H1 (cell line): ENCODE measurements at regions not wholly inside any gene's neighbourhood (a gene's known extent, or its start where the extent isn't known, plus 50 kb on each side); places are given as distances from the start of the nearest gene placed in this dataset.

Source experiments
- CTCF ChIA-PET: fragments of 300-600 bp; sonication (Branson Sonifier 250); formaldehyde crosslinking; loops from one replicate; lab custom pipeline; 2021; ENCODE audit not compliant: partially characterized antibody; lab: Charles Lee
- POLR2A ChIA-PET: fragments of 300-600 bp; sonication (Branson Sonifier 250); formaldehyde crosslinking; loops from one replicate; lab custom pipeline; 2021; ENCODE audit warnings: inconsistent platforms; ENCODE audit not compliant: partially characterized antibody; lab: Charles Lee
- DNase-seq, 2 experiments: peaks; one replicate each; pipeline versions ENCODE4 v3.0.0 to v3.0.0-alpha.2; 2010 to 2022; ENCODE audit warnings: low spot score in 2 of 2, low read depth in 1 of 2, mixed read lengths in 1 of 2
- FAIRE-seq: peaks from 2 replicates; lab custom pipeline; 2011; peaks lifted over from hg19 to GRCh38; lab: Jason Lieb, UNC
- H2AFZ ChIP-seq: 2 replicates; pipeline ENCODE4 v1.8.1; 2012; ENCODE audit warnings: low read length, inconsistent platforms
- H2AK5ac ChIP-seq: 2 replicates; pipeline ENCODE4 v1.6.1; 2013; ENCODE audit warnings: low read depth, low read length
- H2BK120ac ChIP-seq: replicated peaks from 2 replicates; pipeline ENCODE3; 2013; ENCODE audit warnings: low read depth, low read length, inconsistent platforms
- H2BK12ac ChIP-seq: 2 replicates; pipeline ENCODE4 v1.6.1; 2013; ENCODE audit warnings: low read depth, low read length
- H2BK15ac ChIP-seq: 2 replicates; pipeline ENCODE4 v1.6.1; 2013; ENCODE audit warnings: low read length
- H2BK20ac ChIP-seq: 2 replicates; pipeline ENCODE4 v1.6.1; 2013; ENCODE audit warnings: low read length
- H2BK5ac ChIP-seq: 2 replicates; pipeline ENCODE4 v1.6.1; 2013; ENCODE audit warnings: low read depth, low read length
- H3K14ac ChIP-seq: 2 replicates; pipeline ENCODE4 v1.6.1; 2013; ENCODE audit warnings: inconsistent platforms; ENCODE audit not compliant: insufficient read length
- H3K18ac ChIP-seq: 2 replicates; pipeline ENCODE4 v1.6.1; 2013; ENCODE audit warnings: low read length; ENCODE audit errors: extremely low read depth
- H3K23ac ChIP-seq: 2 replicates; pipeline ENCODE4 v1.6.1; 2013; ENCODE audit warnings: inconsistent platforms; ENCODE audit not compliant: insufficient read length
- H3K23me2 ChIP-seq: 2 replicates; pipeline ENCODE4 v1.6.1; 2013; ENCODE audit warnings: low read depth, low read length
- H3K27ac ChIP-seq: 2 replicates; pipeline ENCODE4 v1.6.1; 2011; ENCODE audit warnings: low read depth, low read length, inconsistent platforms
- H3K27me3 ChIP-seq, 4 experiments: replicated peaks in 1 of 4; 1 replicate in 1 of 4; 2 replicates in 3 of 4; pipeline versions ENCODE4 v1.6.1 to v1.8.1; 2011 to 2013; ENCODE audit warnings: low read length in 3 of 4, mild to moderate bottlenecking in 3 of 4, inconsistent platforms in 2 of 4, mixed read lengths in 2 of 4, moderate library complexity in 1 of 4; ENCODE audit not compliant: control insufficient read depth in 3 of 4, insufficient read depth in 3 of 4; ENCODE audit errors: extremely low read depth in 1 of 4
- H3K36me3 ChIP-seq, 4 experiments: 2 replicates each; pipeline versions ENCODE4 v1.6.1 to v1.8.1; 2011 to 2013; ENCODE audit warnings: mild to moderate bottlenecking in 4 of 4, low read length in 3 of 4, moderate library complexity in 2 of 4, control low read depth in 1 of 4, inconsistent platforms in 1 of 4; ENCODE audit not compliant: insufficient read depth in 4 of 4, control insufficient read depth in 2 of 4
- H3K4ac ChIP-seq: replicated peaks from 2 replicates; pipeline ENCODE3; 2013; ENCODE audit warnings: low read length, low read depth, mixed read lengths, inconsistent platforms; ENCODE audit not compliant: insufficient read length
- H3K4me1 ChIP-seq, 4 experiments: replicated peaks in 1 of 4; 1 replicate in 1 of 4; 2 replicates in 3 of 4; pipeline versions ENCODE4 v1.6.1 to v1.8.1; 2011 to 2013; ENCODE audit warnings: low read length in 3 of 4, inconsistent platforms in 2 of 4, mixed read lengths in 1 of 4; ENCODE audit not compliant: insufficient read depth in 4 of 4, control insufficient read depth in 3 of 4
- H3K4me2 ChIP-seq, 2 experiments: 2 replicates each; pipeline versions ENCODE4 v1.6.1 to v1.8.1; 2011 to 2013; ENCODE audit warnings: low read depth in 2 of 2, low read length in 2 of 2, control low read depth in 1 of 2, inconsistent platforms in 1 of 2, mild to moderate bottlenecking in 1 of 2; ENCODE audit not compliant: insufficient read depth in 1 of 2
- H3K4me3 ChIP-seq, 4 experiments: fragments of 200-600, 300-600 bp in 1 of 4; sonication (generic), shearing (Covaris generic), sonication (Bioruptor Twin) in 1 of 4; 2 replicates each; pipeline versions ENCODE4 v1.5.1 to v1.8.1; 2011 to 2016; ENCODE audit warnings: low read length in 4 of 4, low read depth in 3 of 4, control low read depth in 2 of 4, inconsistent platforms in 2 of 4, mild to moderate bottlenecking in 2 of 4, mixed read lengths in 1 of 4, moderate library complexity in 1 of 4; ENCODE audit not compliant: insufficient read depth in 2 of 4; ENCODE audit errors: extremely low read depth in 1 of 4
- H3K56ac ChIP-seq: replicated peaks from 2 replicates; pipeline ENCODE3; 2013; ENCODE audit warnings: low read depth, mild to moderate bottlenecking, mixed read lengths, low read length, inconsistent platforms; ENCODE audit not compliant: insufficient read length
- H3K79me1 ChIP-seq: 2 replicates; pipeline ENCODE4 v1.6.1; 2013; ENCODE audit warnings: low read depth, low read length, control low read depth
- H3K79me2 ChIP-seq, 2 experiments: 2 replicates each; pipeline versions ENCODE4 v1.6.1 to v1.8.1; 2012 to 2013; ENCODE audit warnings: low read length in 2 of 2, mild to moderate bottlenecking in 2 of 2, inconsistent platforms in 1 of 2; ENCODE audit not compliant: insufficient read depth in 2 of 2, control insufficient read depth in 1 of 2
- H3K9ac ChIP-seq, 4 experiments: replicated peaks in 1 of 4; 1 replicate in 1 of 4; 2 replicates in 3 of 4; pipeline versions ENCODE4 v1.6.1 to v1.8.1; 2011 to 2013; ENCODE audit warnings: low read depth in 3 of 4, low read length in 3 of 4, control low read depth in 2 of 4, mild to moderate bottlenecking in 2 of 4, moderate library complexity in 2 of 4, inconsistent platforms in 1 of 4; ENCODE audit errors: extremely low read depth in 1 of 4
- H3K9me3 ChIP-seq, 2 experiments: 2 replicates each; pipeline versions ENCODE4 v1.6.1 to v1.8.1; 2012 to 2013; ENCODE audit warnings: mild to moderate bottlenecking in 2 of 2, moderate library complexity in 2 of 2, control low read depth in 1 of 2, inconsistent platforms in 1 of 2, low read depth in 1 of 2, low read length in 1 of 2, mixed read lengths in 1 of 2; ENCODE audit not compliant: insufficient read depth in 2 of 2
- H4K20me1 ChIP-seq, 2 experiments: replicated peaks in 1 of 2; 2 replicates each; pipeline versions ENCODE3 to v1.8.1; 2011 to 2013; ENCODE audit warnings: inconsistent platforms in 2 of 2, low read length in 2 of 2, mild to moderate bottlenecking in 1 of 2; ENCODE audit not compliant: insufficient read depth in 2 of 2, control insufficient read depth in 1 of 2
- H4K5ac ChIP-seq: 2 replicates; pipeline ENCODE4 v1.6.1; 2013; ENCODE audit warnings: low read length, low read depth, mixed read lengths, inconsistent platforms; ENCODE audit not compliant: insufficient read length
- H4K8ac ChIP-seq: 2 replicates; pipeline ENCODE4 v1.8.0; 2013; ENCODE audit warnings: mild to moderate bottlenecking, moderate library complexity, low read length, inconsistent platforms; ENCODE audit not compliant: insufficient read depth; ENCODE audit errors: extremely low read depth
- H4K91ac ChIP-seq: replicated peaks from 2 replicates; pipeline ENCODE3; 2013; ENCODE audit warnings: low read length, mixed read lengths, inconsistent platforms; ENCODE audit not compliant: insufficient read length
- ATF2 ChIP-seq: IDR thresholded peaks from 2 replicates; pipeline ENCODE4 v1.6.1; 2012; ENCODE audit warnings: low read length, inconsistent platforms
- ATF3 ChIP-seq: IDR thresholded peaks from 2 replicates; pipeline ENCODE4 v1.6.1; 2011; ENCODE audit warnings: low read depth, mild to moderate bottlenecking, low read length; ENCODE audit not compliant: insufficient read depth
- BACH1 ChIP-seq: IDR thresholded peaks from 2 replicates; pipeline ENCODE4 v1.6.1; 2012; ENCODE audit warnings: low read length, improper control_type of control experiment
- CBX8 ChIP-seq: fragments of 300-800, 300-1000 bp; sonication (generic); IDR thresholded peaks from 2 replicates; pipeline ENCODE4 v1.7.1; 2016; ENCODE audit warnings: low read depth, low read length, borderline replicate concordance
- NRF1 ChIP-seq: IDR thresholded peaks from 2 replicates; pipeline ENCODE4 v1.6.1; 2011; ENCODE audit warnings: mild to moderate bottlenecking, low read depth, low read length, improper control_type of control experiment
- RBBP5 ChIP-seq: IDR thresholded peaks from 2 replicates; pipeline ENCODE4 v1.7.1; 2012; ENCODE audit warnings: low read depth, mild to moderate bottlenecking, inconsistent platforms, low read length, moderate library complexity, borderline replicate concordance
- SIX5 ChIP-seq: IDR thresholded peaks from 2 replicates; pipeline ENCODE4 v1.6.1; 2011; ENCODE audit warnings: mild to moderate bottlenecking, low read depth, low read length
- SP4 ChIP-seq: IDR thresholded peaks from 2 replicates; pipeline ENCODE4 v1.6.1; 2012; ENCODE audit warnings: low read length, inconsistent platforms
- TBP ChIP-seq: IDR thresholded peaks from 2 replicates; pipeline ENCODE4 v1.6.1; 2011; ENCODE audit warnings: low read depth, low read length, improper control_type of control experiment
- USF2 ChIP-seq: IDR thresholded peaks from 2 replicates; pipeline ENCODE4 v1.6.1; 2011; ENCODE audit warnings: low read length, improper control_type of control experiment
- WGBS, 2 experiments: shearing (Covaris generic) in 1 of 2; methylation state at CpG; one replicate each; pipeline versions ENCODE4 v1.1.6 to v1.1.7; 2013 to 2015; ENCODE audit warnings: low lambda C conversion rate in 2 of 2, mixed read lengths in 2 of 2, inconsistent platforms in 1 of 2, low coverage in 1 of 2, missing lambda C conversion rate in 1 of 2; ENCODE audit not compliant: insufficient replicate concordance in 2 of 2, insufficient coverage in 1 of 2, insufficient read length in 1 of 2; ENCODE audit errors: extremely low coverage in 1 of 2, missing lambda C conversion rate in 1 of 2; 5-methylcytosine and 5-hydroxymethylcytosine counted together

- Histone ChIP-seq H3K56ac (no peak overlapping the region), H3K9ac (no peak overlapping the region), H2AK5ac (no peak overlapping the region), H3K36me3 (peaks cover 0 to 8% (median 5%) of the 10 kb centered on the region in 4 experiments; a peak in 3 of 8 replicates), H2BK120ac (no peak overlapping the region), H3K4me2 (no peak overlapping the region), H3K4me1 (peaks cover 0 to 26% (median 8%) of the 10 kb centered on the region in 4 experiments; a peak in 5 of 7 replicates), H3K4me3 (no peak overlapping the region), H3K14ac (no peak overlapping the region), H3K79me2 (peaks cover 0 to 11% of the 10 kb centered on the region in 2 experiments; a peak in 1 of 4 replicates), H4K8ac (no peak overlapping the region), H3K79me1 (peaks cover 9% of the 10 kb centered on the region; the same call in 1 of the 2 replicates), H3K4ac (no peak overlapping the region), H2BK5ac (no peak overlapping the region), H3K27ac (no peak overlapping the region), H3K23ac (no peak overlapping the region), H2BK20ac (no peak overlapping the region), H3K9me3 (no peaks in the 10 kb centered on the region), H3K23me2 (no peaks in the 10 kb centered on the region), H4K20me1 (peaks cover 4 to 15% of the 10 kb centered on the region in 2 experiments), H3K18ac (no peak overlapping the region), H4K91ac (no peak overlapping the region), H3K27me3 (no peaks in the 10 kb centered on the region), H2BK12ac (0 out of 2 replicates have a peak overlapping the region, but pooled peaks have one; percentile 39), H2BK15ac (no peak overlapping the region), H2AFZ (no peak overlapping the region), H4K5ac (no peak overlapping the region)
- no peak for DNase-seq
- FAIRE-seq, result no peak
- 80% methylated on average over 10 of the region's 10 CpGs; no CpG with 5 or more reads in 1 of the 2 experiments for WGBS, 2 experiments
- POLR2A ChIA-PET, result interaction anchor here (1.4 kb wide), 1 partner anchor 17 kb away, joined by 4 read pairs; no protein-coding TSS in a partner anchor
- CTCF ChIA-PET, result no interaction called here
- no peak for TF ChIP-seq USF2
- no peak for TF ChIP-seq NRF1
- TF ChIP-seq BACH1, result no peak
- TF ChIP-seq CBX8, result no peak
- no peak for TF ChIP-seq ATF3
- TF ChIP-seq SIX5, result no peak
- no peak for TF ChIP-seq TBP
- no peak for TF ChIP-seq SP4
- TF ChIP-seq ATF2, result no peak
- no peak for TF ChIP-seq RBBP5
Measured at GRCh38 chr12:124405151-124405550, 110.3 kb downstream of the RFLNA start.
